ENCODE measurements at regions not wholly inside any gene's neighbourhood (a gene's known extent, or its start where the extent isn't known, plus 50 kb on each side); places are given as distances from the start of the nearest gene placed in this dataset.

DNA sequence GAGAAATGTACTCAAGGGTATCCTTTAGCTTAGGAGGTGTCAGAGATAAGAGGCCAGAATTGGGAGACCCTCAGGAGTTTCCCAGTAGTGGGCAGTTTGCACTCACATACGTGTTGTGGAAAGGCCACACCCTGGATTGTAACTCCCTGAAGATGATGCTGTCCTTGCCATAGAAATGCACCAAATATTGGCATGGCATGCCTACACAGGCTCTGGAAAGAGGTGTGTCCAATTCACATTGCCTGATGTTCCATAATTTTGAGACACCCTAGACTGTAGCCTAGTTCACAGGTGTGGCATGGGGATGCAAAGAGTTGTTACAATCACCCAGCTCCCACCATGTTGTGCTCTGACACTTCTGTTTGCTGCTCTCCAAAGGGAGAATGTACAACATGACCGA, 271.9 kb downstream of the CCDC85A start:
- no peaks in the 10 kb centered on the region for H3K27me3 ChIP-seq (ENCODE audit: control insufficient read depth, insufficient read depth, low read length)
- DNase-seq (ENCODE audit: low read depth) = no peak
- no peak overlapping the region for H3K4me3 ChIP-seq (ENCODE audit: low read depth, low read length)
- no peaks in the 10 kb centered on the region for H3K36me3 ChIP-seq (ENCODE audit: control insufficient read depth, insufficient read depth, low read length)
- TF ChIP-seq, protein P1, sequence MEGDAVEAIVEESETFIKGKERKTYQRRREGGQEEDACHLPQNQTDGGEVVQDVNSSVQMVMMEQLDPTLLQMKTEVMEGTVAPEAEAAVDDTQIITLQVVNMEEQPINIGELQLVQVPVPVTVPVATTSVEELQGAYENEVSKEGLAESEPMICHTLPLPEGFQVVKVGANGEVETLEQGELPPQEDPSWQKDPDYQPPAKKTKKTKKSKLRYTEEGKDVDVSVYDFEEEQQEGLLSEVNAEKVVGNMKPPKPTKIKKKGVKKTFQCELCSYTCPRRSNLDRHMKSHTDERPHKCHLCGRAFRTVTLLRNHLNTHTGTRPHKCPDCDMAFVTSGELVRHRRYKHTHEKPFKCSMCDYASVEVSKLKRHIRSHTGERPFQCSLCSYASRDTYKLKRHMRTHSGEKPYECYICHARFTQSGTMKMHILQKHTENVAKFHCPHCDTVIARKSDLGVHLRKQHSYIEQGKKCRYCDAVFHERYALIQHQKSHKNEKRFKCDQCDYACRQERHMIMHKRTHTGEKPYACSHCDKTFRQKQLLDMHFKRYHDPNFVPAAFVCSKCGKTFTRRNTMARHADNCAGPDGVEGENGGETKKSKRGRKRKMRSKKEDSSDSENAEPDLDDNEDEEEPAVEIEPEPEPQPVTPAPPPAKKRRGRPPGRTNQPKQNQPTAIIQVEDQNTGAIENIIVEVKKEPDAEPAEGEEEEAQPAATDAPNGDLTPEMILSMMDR (IDR thresholded peaks at IDR 0.05; ENCODE audit: insufficient read depth, low read length, poor library complexity, severe bottlenecking) = no peak

DNA sequence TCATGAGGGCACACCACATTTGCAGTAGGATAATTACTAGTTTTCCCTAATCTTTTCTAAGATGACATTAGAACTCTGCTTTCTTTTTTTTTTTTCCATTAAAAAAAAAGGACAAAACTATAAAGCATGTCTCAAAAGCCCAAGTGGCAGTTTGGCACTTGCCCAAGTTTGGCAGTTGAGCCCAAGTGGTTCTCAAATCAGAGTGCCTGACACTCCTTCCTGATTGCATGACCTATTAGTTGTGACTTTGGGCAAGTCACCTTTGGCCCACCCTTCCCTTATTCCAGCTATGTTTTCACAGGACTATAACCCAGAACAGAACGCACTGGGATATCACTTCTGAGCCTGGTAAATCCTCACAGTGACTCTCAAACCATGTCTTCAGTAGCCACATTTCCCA, 273.0 kb downstream of the CCDC85A start:
- TF ChIP-seq, protein P1 (IDR thresholded peaks at IDR 0.05; ENCODE audit: insufficient read depth, low read length, poor library complexity, severe bottlenecking) = no peak
- H3K27me3 ChIP-seq (ENCODE audit: control insufficient read depth, insufficient read depth, low read length) = no peaks in the 10 kb centered on the region
- H3K36me3 ChIP-seq (ENCODE audit: control insufficient read depth, insufficient read depth, low read length) = no peaks in the 10 kb centered on the region
- no peak overlapping the region for H3K4me3 ChIP-seq (ENCODE audit: low read depth, low read length)
- no peak for DNase-seq (ENCODE audit: low read depth)

DNA sequence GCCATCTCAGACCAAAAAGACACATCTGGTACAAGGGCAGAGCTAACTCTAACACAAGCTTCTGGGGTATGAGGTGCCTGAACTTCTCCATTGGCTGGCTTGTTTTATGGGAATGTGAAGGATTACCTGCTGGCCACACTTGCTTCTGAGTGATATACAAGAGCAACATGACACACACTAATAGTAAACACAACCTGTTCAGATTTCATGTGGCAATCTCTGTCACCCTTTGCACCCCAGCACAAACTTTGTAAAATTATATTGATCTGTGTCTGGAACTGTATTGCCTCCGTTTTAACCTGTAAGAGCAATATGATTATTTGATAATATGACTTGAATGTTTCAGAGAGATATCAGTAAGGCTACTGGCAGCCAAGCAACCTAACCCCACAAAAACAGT, 276.7 kb downstream of the CCDC85A start:
- TF ChIP-seq, protein P1 (IDR thresholded peaks at IDR 0.05; ENCODE audit: insufficient read depth, low read length, poor library complexity, severe bottlenecking) = no peak
- H3K27me3 ChIP-seq (ENCODE audit: control insufficient read depth, insufficient read depth, low read length) = no peaks in the 10 kb centered on the region
- H3K4me3 ChIP-seq (ENCODE audit: low read depth, low read length) = no peak overlapping the region
- DNase-seq (ENCODE audit: low read depth) = no peak
- H3K36me3 ChIP-seq (ENCODE audit: control insufficient read depth, insufficient read depth, low read length) = no peaks in the 10 kb centered on the region

DNA sequence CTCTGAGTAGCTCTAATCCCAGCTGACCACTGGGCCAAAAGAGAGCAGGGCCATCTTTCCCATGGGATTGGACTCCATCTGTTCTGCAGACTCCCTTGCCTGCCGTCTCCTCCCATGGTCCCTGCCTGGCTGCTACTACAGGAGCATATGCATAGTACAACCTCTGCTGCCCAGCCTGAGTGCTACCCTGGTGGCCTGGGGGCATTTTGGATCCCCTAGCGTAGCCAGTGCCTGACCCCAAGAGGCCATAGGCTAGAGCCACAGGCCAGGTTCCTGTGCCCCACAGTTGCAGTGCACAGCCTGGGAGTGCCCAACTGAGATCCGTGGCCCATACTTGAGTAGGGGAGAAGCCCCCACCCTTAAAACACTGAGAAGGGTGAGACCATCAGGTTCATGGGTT, 280.3 kb downstream of the CCDC85A start:
- TF ChIP-seq, protein P1 (IDR thresholded peaks at IDR 0.05; ENCODE audit: insufficient read depth, low read length, poor library complexity, severe bottlenecking) = no peak
- no peak for DNase-seq (ENCODE audit: low read depth)
- no peaks in the 10 kb centered on the region for H3K27me3 ChIP-seq (ENCODE audit: control insufficient read depth, insufficient read depth, low read length)
- no peaks in the 10 kb centered on the region for H3K36me3 ChIP-seq (ENCODE audit: control insufficient read depth, insufficient read depth, low read length)
- H3K4me3 ChIP-seq (ENCODE audit: low read depth, low read length) = no peak overlapping the region

DNA sequence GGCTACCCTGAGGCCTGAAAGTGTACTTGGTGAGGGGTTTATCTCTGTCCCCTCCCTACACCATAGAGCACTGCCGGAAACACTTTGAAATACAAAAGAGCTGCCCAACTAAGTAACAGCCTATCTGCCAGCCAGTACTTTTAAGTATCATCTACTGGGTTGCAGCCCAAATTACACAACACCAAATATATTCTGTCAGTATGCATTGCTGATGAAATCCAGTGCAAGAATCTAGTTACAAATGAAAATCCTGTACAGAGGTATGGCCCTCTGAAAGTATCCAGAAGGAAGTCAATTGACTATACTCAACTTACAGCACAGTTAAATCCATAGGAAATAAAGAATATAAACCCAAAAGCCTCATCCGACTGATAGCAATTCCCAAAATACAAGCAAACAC, 280.8 kb downstream of the CCDC85A start:
- Histone ChIP-seq H3K36me3 (ENCODE audit: control insufficient read depth, insufficient read depth, low read length) (no peaks in the 10 kb centered on the region), H3K4me3 (ENCODE audit: low read depth, low read length) (no peak overlapping the region), H3K27me3 (ENCODE audit: control insufficient read depth, insufficient read depth, low read length) (no peaks in the 10 kb centered on the region)
- TF ChIP-seq, protein P1 (IDR thresholded peaks at IDR 0.05; ENCODE audit: insufficient read depth, low read length, poor library complexity, severe bottlenecking) = no peak
- no peak for DNase-seq (ENCODE audit: low read depth)

DNA sequence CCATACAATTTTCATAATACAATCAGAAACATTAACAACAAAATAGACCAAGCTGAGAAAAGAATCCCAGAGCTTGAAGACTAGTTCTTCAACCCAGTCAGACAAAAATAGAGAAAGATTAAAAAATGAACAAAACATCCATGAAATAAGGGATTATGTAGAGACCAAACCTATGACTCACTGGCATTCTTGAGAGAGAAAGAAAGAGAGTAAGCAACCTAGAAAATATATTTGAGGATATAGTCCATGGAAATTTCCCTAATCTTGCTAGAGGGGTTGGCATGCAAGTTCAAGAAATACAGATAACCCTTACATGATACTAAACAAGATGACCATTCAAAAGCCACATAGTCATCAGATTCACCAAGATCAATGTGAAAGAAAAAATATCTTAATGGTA, 281.7 kb downstream of the CCDC85A start:
- no peaks in the 10 kb centered on the region for H3K36me3 ChIP-seq (ENCODE audit: control insufficient read depth, insufficient read depth, low read length)
- no peak overlapping the region for H3K4me3 ChIP-seq (ENCODE audit: low read depth, low read length)
- no peak for DNase-seq (ENCODE audit: low read depth)
- H3K27me3 ChIP-seq (ENCODE audit: control insufficient read depth, insufficient read depth, low read length) = no peaks in the 10 kb centered on the region
- TF ChIP-seq, protein P1 (IDR thresholded peaks at IDR 0.05; ENCODE audit: insufficient read depth, low read length, poor library complexity, severe bottlenecking) = no peak
